H1 (cell line): ENCODE measurements at regions not wholly inside any gene's neighbourhood (a gene's known extent, or its start where the extent isn't known, plus 50 kb on each side); places are given as distances from the start of the nearest gene placed in this dataset.
A peak's percentile ranks its signal among the peaks of the same experiment; 100 is the strongest.
"Not testable (repeated sequence)": the region's sequence is repeated elsewhere in the genome, so short reads cannot be mapped to it uniquely, and the experiment has no call there.

Source experiments
- CTCF ChIA-PET: fragments of 300-600 bp; sonication (Branson Sonifier 250); formaldehyde crosslinking; loops from one replicate; lab custom pipeline; 2021; ENCODE audit not compliant: partially characterized antibody; lab: Charles Lee
- POLR2A ChIA-PET: fragments of 300-600 bp; sonication (Branson Sonifier 250); formaldehyde crosslinking; loops from one replicate; lab custom pipeline; 2021; ENCODE audit warnings: inconsistent platforms; ENCODE audit not compliant: partially characterized antibody; lab: Charles Lee
- DNase-seq, 2 experiments: peaks; one replicate each; pipeline versions ENCODE4 v3.0.0 to v3.0.0-alpha.2; 2010 to 2022; ENCODE audit warnings: low spot score in 2 of 2, low read depth in 1 of 2, mixed read lengths in 1 of 2
- FAIRE-seq: peaks from 2 replicates; lab custom pipeline; 2011; peaks lifted over from hg19 to GRCh38; lab: Jason Lieb, UNC
- H2AFZ ChIP-seq: 2 replicates; pipeline ENCODE4 v1.8.1; 2012; ENCODE audit warnings: low read length, inconsistent platforms
- H2AK5ac ChIP-seq: 2 replicates; pipeline ENCODE4 v1.6.1; 2013; ENCODE audit warnings: low read depth, low read length
- H2BK120ac ChIP-seq: replicated peaks from 2 replicates; pipeline ENCODE3; 2013; ENCODE audit warnings: low read depth, low read length, inconsistent platforms
- H2BK12ac ChIP-seq: 2 replicates; pipeline ENCODE4 v1.6.1; 2013; ENCODE audit warnings: low read depth, low read length
- H2BK15ac ChIP-seq: 2 replicates; pipeline ENCODE4 v1.6.1; 2013; ENCODE audit warnings: low read length
- H2BK20ac ChIP-seq: 2 replicates; pipeline ENCODE4 v1.6.1; 2013; ENCODE audit warnings: low read length
- H2BK5ac ChIP-seq: 2 replicates; pipeline ENCODE4 v1.6.1; 2013; ENCODE audit warnings: low read depth, low read length
- H3K14ac ChIP-seq: 2 replicates; pipeline ENCODE4 v1.6.1; 2013; ENCODE audit warnings: inconsistent platforms; ENCODE audit not compliant: insufficient read length
- H3K18ac ChIP-seq: 2 replicates; pipeline ENCODE4 v1.6.1; 2013; ENCODE audit warnings: low read length; ENCODE audit errors: extremely low read depth
- H3K23ac ChIP-seq: 2 replicates; pipeline ENCODE4 v1.6.1; 2013; ENCODE audit warnings: inconsistent platforms; ENCODE audit not compliant: insufficient read length
- H3K23me2 ChIP-seq: 2 replicates; pipeline ENCODE4 v1.6.1; 2013; ENCODE audit warnings: low read depth, low read length
- H3K27ac ChIP-seq: 2 replicates; pipeline ENCODE4 v1.6.1; 2011; ENCODE audit warnings: low read depth, low read length, inconsistent platforms
- H3K27me3 ChIP-seq, 4 experiments: replicated peaks in 1 of 4; 1 replicate in 1 of 4; 2 replicates in 3 of 4; pipeline versions ENCODE4 v1.6.1 to v1.8.1; 2011 to 2013; ENCODE audit warnings: low read length in 3 of 4, mild to moderate bottlenecking in 3 of 4, inconsistent platforms in 2 of 4, mixed read lengths in 2 of 4, moderate library complexity in 1 of 4; ENCODE audit not compliant: control insufficient read depth in 3 of 4, insufficient read depth in 3 of 4; ENCODE audit errors: extremely low read depth in 1 of 4
- H3K36me3 ChIP-seq, 4 experiments: 2 replicates each; pipeline versions ENCODE4 v1.6.1 to v1.8.1; 2011 to 2013; ENCODE audit warnings: mild to moderate bottlenecking in 4 of 4, low read length in 3 of 4, moderate library complexity in 2 of 4, control low read depth in 1 of 4, inconsistent platforms in 1 of 4; ENCODE audit not compliant: insufficient read depth in 4 of 4, control insufficient read depth in 2 of 4
- H3K4ac ChIP-seq: replicated peaks from 2 replicates; pipeline ENCODE3; 2013; ENCODE audit warnings: low read length, low read depth, mixed read lengths, inconsistent platforms; ENCODE audit not compliant: insufficient read length
- H3K4me1 ChIP-seq, 4 experiments: replicated peaks in 1 of 4; 1 replicate in 1 of 4; 2 replicates in 3 of 4; pipeline versions ENCODE4 v1.6.1 to v1.8.1; 2011 to 2013; ENCODE audit warnings: low read length in 3 of 4, inconsistent platforms in 2 of 4, mixed read lengths in 1 of 4; ENCODE audit not compliant: insufficient read depth in 4 of 4, control insufficient read depth in 3 of 4
- H3K4me2 ChIP-seq, 2 experiments: 2 replicates each; pipeline versions ENCODE4 v1.6.1 to v1.8.1; 2011 to 2013; ENCODE audit warnings: low read depth in 2 of 2, low read length in 2 of 2, control low read depth in 1 of 2, inconsistent platforms in 1 of 2, mild to moderate bottlenecking in 1 of 2; ENCODE audit not compliant: insufficient read depth in 1 of 2
- H3K4me3 ChIP-seq, 4 experiments: fragments of 200-600, 300-600 bp in 1 of 4; sonication (generic), shearing (Covaris generic), sonication (Bioruptor Twin) in 1 of 4; 2 replicates each; pipeline versions ENCODE4 v1.5.1 to v1.8.1; 2011 to 2016; ENCODE audit warnings: low read length in 4 of 4, low read depth in 3 of 4, control low read depth in 2 of 4, inconsistent platforms in 2 of 4, mild to moderate bottlenecking in 2 of 4, mixed read lengths in 1 of 4, moderate library complexity in 1 of 4; ENCODE audit not compliant: insufficient read depth in 2 of 4; ENCODE audit errors: extremely low read depth in 1 of 4
- H3K56ac ChIP-seq: replicated peaks from 2 replicates; pipeline ENCODE3; 2013; ENCODE audit warnings: low read depth, mild to moderate bottlenecking, mixed read lengths, low read length, inconsistent platforms; ENCODE audit not compliant: insufficient read length
- H3K79me1 ChIP-seq: 2 replicates; pipeline ENCODE4 v1.6.1; 2013; ENCODE audit warnings: low read depth, low read length, control low read depth
- H3K79me2 ChIP-seq, 2 experiments: 2 replicates each; pipeline versions ENCODE4 v1.6.1 to v1.8.1; 2012 to 2013; ENCODE audit warnings: low read length in 2 of 2, mild to moderate bottlenecking in 2 of 2, inconsistent platforms in 1 of 2; ENCODE audit not compliant: insufficient read depth in 2 of 2, control insufficient read depth in 1 of 2
- H3K9ac ChIP-seq, 4 experiments: replicated peaks in 1 of 4; 1 replicate in 1 of 4; 2 replicates in 3 of 4; pipeline versions ENCODE4 v1.6.1 to v1.8.1; 2011 to 2013; ENCODE audit warnings: low read depth in 3 of 4, low read length in 3 of 4, control low read depth in 2 of 4, mild to moderate bottlenecking in 2 of 4, moderate library complexity in 2 of 4, inconsistent platforms in 1 of 4; ENCODE audit errors: extremely low read depth in 1 of 4
- H3K9me3 ChIP-seq, 2 experiments: 2 replicates each; pipeline versions ENCODE4 v1.6.1 to v1.8.1; 2012 to 2013; ENCODE audit warnings: mild to moderate bottlenecking in 2 of 2, moderate library complexity in 2 of 2, control low read depth in 1 of 2, inconsistent platforms in 1 of 2, low read depth in 1 of 2, low read length in 1 of 2, mixed read lengths in 1 of 2; ENCODE audit not compliant: insufficient read depth in 2 of 2
- H4K20me1 ChIP-seq, 2 experiments: replicated peaks in 1 of 2; 2 replicates each; pipeline versions ENCODE3 to v1.8.1; 2011 to 2013; ENCODE audit warnings: inconsistent platforms in 2 of 2, low read length in 2 of 2, mild to moderate bottlenecking in 1 of 2; ENCODE audit not compliant: insufficient read depth in 2 of 2, control insufficient read depth in 1 of 2
- H4K5ac ChIP-seq: 2 replicates; pipeline ENCODE4 v1.6.1; 2013; ENCODE audit warnings: low read length, low read depth, mixed read lengths, inconsistent platforms; ENCODE audit not compliant: insufficient read length
- H4K8ac ChIP-seq: 2 replicates; pipeline ENCODE4 v1.8.0; 2013; ENCODE audit warnings: mild to moderate bottlenecking, moderate library complexity, low read length, inconsistent platforms; ENCODE audit not compliant: insufficient read depth; ENCODE audit errors: extremely low read depth
- H4K91ac ChIP-seq: replicated peaks from 2 replicates; pipeline ENCODE3; 2013; ENCODE audit warnings: low read length, mixed read lengths, inconsistent platforms; ENCODE audit not compliant: insufficient read length
- WGBS, 2 experiments: shearing (Covaris generic) in 1 of 2; methylation state at CpG; one replicate each; pipeline versions ENCODE4 v1.1.6 to v1.1.7; 2013 to 2015; ENCODE audit warnings: low lambda C conversion rate in 2 of 2, mixed read lengths in 2 of 2, inconsistent platforms in 1 of 2, low coverage in 1 of 2, missing lambda C conversion rate in 1 of 2; ENCODE audit not compliant: insufficient replicate concordance in 2 of 2, insufficient coverage in 1 of 2, insufficient read length in 1 of 2; ENCODE audit errors: extremely low coverage in 1 of 2, missing lambda C conversion rate in 1 of 2; 5-methylcytosine and 5-hydroxymethylcytosine counted together

DNA sequence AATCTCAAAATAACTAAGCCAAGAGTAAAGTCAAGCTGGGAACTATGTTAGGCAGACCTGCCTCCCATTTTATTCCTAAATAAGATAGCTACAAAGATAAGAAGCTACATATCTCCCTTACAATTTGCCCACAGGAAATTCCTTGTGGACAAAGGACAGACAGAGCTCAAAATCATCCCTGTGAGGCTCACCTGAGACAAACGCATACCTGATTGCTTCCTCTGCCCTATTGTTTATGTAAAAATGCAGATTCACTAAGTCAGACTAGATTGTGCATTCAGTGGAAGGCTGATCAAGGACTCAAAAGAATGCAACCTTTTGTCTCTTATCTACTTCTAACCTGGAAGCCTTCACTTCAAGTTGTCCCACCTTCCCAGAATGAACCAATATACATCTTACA is 56.2 kb upstream of the SPP1 start:
- POLR2A ChIA-PET, result interaction anchor here (0.6 to 3.9 kb wide), 15 partner anchors 9 to 66 kb away, joined by 3 to 143 read pairs (median 4); no protein-coding TSS in a partner anchor
- H4K91ac ChIP-seq, result peak overlapping the region; percentile 56
- peak overlapping the region; percentile 98; the same call in 1 of the 2 replicates for H2BK12ac ChIP-seq
- H4K8ac ChIP-seq, H4K20me1 ChIP-seq, H2AFZ ChIP-seq, FAIRE-seq, H2BK15ac ChIP-seq, H3K56ac ChIP-seq, H3K27me3 ChIP-seq, H3K79me1 ChIP-seq, H3K23me2 ChIP-seq, H3K36me3 ChIP-seq, H3K14ac ChIP-seq, H3K9me3 ChIP-seq, H3K23ac ChIP-seq, DNase-seq: not testable (repeated sequence)
- peak overlapping the region; percentile 23 for H4K5ac ChIP-seq
- H3K4ac ChIP-seq, result peak overlapping the region; percentile 55
- peak overlapping the region; percentile 95 for H2BK5ac ChIP-seq
- H3K18ac ChIP-seq, result peak overlapping the region; percentile 98
- peak overlapping the region; percentile 89 for H2BK20ac ChIP-seq
- peak overlapping the region in 2 of 4 experiments; percentile 24 to 69; a peak in 2 of 8 replicates for H3K4me3 ChIP-seq
- 10% methylated on average over 1 of the region's 1 CpG; no CpG with 5 or more reads in 1 of the 2 experiments for WGBS, 2 experiments
- peak overlapping the region; percentile 64; the same call in 1 of the 2 replicates for H3K27ac ChIP-seq
- H3K9ac ChIP-seq, result peak overlapping the region in 1 of 4 experiments; percentile 63; a peak in 1 of 7 replicates
- CTCF ChIA-PET, result interaction anchor here (0.8 to 1.2 kb wide), 2 partner anchors 54 to 72 kb away, joined by 3 to 4 read pairs; no protein-coding TSS in a partner anchor
- H3K4me1 ChIP-seq, result peaks cover 18 to 37% (median 29%) of the 10 kb centered on the region in 4 experiments
- H3K4me2 ChIP-seq, result peak overlapping the region; percentile 57 to 72
- peaks cover 0 to 44% of the 10 kb centered on the region in 2 experiments; a peak in 2 of 4 replicates for H3K79me2 ChIP-seq
- H2AK5ac ChIP-seq, result peak overlapping the region; percentile 99
- H2BK120ac ChIP-seq, result peak overlapping the region; percentile 80
